Suppressor macrophage treated with lipopolysaccharide for 1 hour (primary cell): ENCODE measurements at regions not wholly inside any gene's neighbourhood (a gene's known extent, or its start where the extent isn't known, plus 50 kb on each side); places are given as distances from the start of the nearest gene placed in this dataset.
A peak's percentile ranks its signal among the peaks of the same experiment; 100 is the strongest.

ENCODE experiments used
- DNase-seq, 3 donors: peaks; one replicate each; pipeline ENCODE4 v3.0.0-alpha.2; 2020 to 2022

DNA sequence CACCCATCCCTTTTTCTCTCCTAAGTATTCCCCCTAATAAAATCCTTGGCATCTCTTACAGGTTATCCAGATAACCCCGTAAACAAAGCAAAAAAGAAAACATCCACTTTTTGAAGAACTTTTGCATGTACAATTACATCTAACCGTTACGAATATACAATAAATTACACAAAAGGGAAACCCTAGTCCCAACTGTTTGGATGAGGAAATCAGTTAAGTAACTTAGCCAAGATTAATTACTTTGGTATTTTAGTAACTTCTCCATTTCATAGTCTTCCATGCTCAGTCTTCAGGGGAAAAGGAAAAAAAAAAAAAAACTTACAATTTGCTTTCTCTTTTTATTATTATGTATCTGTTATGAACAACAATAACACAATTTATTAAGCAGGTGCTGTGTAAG is 212.9 kb downstream of the ACTL7B start:
- DNase-seq: peak in 2 of 3 donors; percentile 55 to 67

DNA sequence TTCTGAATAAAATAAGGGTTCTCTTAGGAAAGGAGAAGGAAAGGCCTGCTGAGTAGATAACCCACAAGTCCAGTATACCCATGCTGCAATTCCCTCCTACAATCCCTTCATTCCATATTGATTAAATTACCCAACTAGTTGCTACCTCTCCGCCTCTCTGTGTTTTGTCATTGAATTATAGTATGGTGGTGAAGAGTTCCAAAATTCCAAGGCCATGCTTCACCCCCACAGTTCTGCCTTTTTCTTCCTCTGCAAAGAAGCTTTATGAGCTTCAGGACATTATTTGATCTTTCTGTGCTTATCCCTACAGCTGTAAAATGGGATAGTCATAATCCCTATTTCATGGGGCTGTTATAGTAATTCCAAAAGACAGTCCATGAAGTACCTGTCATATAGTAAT is 215.6 kb downstream of the ACTL7B start:
- peak in 1 of 3 donors; percentile 12 for DNase-seq

DNA sequence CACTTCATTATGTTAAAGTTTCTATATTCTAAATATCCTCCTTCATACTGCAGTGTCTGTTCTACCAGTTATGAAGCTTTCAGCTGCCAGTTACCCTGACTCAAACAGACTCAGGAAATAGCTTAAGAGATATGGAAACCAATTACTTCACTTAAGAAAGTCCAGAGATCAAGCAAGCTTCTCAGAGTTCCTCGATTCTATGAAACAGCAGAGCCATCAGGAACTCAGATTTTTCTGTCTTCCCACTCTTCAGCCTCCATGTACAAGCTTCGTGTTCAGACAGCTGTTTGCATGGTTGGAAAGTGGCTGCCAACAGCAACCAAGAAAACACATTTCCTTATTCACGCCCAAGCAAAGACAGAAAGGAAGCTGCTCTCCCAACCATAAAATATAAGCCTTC is 216.1 kb downstream of the ACTL7B start:
- DNase-seq: peak; percentile 77 to 94 (median 90)

DNA sequence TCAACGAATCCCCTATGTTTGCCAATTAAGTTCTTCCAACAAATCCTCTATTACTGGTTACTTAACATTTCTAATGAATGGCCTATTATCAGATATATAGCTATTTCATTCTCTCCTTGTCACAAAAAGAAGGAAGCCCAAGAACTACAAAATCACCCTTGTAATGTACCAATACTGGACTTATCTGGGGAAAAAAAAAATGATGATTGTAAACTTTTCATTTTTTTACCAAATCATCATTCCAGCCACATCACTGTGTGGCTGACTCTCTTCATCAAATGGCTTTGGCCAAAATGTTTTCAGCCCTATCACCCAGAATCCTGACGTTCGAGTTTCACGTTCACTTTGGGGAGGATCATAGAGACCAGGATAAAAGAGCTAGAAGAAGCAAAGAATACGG is 216.7 kb downstream of the ACTL7B start:
- DNase-seq: peak; percentile 38 to 81 (median 65)

DNA sequence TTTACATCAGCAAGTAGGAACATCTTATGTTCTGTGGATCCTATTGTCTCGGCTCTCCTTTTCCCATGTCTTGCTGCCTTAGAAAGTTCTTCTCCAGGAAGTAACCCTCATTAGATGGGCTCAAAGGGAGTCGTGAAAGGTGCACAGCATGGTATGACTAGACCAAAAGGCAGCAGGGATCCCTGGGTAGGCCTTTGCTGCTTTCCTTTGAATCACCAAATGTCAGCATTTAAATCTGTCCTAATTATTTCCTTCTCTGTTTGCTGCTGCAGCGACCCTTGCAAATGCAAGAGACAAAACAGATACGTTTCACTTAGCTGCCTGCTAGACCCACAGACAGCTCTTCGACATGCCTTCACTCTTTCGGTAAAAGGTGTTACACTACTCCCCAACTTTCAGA is 218.4 kb downstream of the ACTL7B start:
- DNase-seq: no peak

DNA sequence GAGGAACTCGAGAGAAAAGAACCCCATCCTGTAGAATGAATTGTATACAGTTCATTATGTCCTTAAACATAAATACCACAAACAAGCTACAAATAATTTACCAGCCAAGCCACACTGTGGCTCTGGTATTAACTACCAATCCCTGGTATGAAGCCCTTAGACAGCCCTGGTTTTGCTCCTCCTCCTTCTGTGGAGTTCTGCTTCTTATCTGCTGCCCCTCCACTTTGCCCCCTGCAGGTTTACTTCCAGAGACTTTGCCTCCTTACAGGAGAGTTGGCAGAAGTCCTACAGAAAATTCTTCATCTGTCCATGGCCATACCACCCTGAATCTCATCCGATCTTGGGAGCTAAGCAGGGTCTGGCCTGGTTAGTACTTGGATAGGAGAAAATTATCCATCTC is 219.8 kb downstream of the ACTL7B start:
- no peak for DNase-seq

DNA sequence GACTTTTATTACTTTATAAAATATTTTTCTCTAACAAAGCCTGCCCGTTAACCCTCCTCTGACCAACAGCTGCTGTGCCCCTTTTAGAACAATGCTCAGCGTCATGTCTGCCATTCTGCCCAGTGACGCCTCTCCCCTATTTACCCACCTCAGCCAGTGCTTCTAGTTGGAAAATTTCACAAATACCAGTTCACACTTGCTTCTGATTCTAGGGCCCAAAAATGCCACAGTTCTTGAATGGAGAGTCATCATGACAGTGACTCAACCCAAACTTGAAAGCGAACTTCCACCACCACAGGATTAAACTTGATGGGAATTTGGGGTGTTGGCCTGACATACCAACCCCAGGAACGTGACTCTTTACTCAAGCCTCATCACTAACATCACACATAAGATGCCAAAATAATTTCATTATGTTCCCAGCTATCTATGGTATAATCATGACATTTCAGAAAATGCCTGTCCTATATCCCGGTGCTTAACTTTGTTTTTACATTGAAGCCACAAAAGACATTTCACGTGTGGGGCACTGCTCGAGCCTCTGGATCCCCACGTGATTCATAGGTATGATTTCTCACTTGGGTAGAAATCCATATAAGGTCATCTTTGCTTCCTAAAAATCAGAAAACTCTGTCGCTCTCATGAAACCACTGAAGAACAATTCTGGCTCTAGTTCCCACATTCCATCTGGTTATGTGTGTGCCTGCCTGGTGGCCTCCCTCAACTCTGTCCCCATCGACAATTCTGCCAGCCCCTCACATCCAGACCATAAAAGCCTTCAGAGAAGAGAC is 220.9 kb downstream of the ACTL7B start:
- DNase-seq: peak; percentile 21 to 65 (median 53)

DNA sequence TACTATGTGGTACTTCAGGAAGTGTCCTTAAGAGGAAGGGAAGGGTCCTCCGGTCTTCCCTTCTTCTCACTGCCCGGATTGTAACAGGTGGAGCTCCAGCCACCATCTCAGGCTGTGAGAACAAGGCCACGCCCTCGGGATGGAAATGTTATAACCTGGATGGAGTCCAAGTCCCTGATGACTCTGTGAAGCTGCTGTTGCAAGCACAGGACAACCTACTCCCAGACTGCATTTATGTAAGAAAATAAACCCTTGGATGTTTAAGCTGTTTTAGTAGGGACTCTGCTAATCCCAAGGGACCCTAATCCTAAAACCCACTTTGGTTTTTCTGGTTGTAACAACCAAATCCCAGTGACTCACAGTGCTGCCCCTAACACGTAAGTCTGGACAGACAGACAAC is 221.6 kb downstream of the ACTL7B start:
- DNase-seq: no peak

DNA sequence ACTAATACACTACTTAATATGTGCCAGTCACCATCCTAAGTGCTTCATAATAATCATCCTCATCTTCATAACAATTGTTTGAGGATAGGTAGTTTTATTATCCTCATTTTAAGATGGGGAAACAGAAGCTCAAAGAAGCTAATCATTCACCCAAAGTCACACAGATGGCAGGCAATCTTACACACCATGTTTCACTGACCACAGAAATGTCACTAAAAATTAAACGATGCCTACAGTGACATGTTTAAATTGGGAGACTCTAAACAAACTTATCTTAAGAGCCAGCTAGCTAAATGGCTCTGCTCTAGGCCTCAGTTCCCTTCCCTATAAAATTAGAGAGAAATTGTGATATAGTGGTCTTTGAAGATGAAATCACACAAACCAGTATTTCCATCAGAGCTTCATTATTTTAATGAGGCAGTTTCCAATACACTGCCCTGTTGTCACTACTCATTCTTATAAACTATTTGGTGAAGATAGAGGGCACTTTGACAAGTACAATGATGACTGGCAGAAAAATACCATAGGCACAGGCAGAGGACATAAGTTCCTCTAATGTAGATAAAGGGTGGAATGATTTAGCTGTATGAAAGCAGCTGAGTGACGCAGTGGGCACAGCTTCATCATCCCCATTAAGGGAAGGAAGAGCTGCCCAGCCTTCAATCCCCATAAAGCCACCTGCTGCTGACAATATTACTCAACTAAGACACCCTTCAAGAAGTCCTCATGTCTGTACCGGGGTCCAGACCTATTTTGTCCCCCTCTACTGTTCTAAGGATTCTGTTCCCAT is 224.1 kb downstream of the ACTL7B start:
- DNase-seq: peak; percentile 65 to 68 (median 66)

DNA sequence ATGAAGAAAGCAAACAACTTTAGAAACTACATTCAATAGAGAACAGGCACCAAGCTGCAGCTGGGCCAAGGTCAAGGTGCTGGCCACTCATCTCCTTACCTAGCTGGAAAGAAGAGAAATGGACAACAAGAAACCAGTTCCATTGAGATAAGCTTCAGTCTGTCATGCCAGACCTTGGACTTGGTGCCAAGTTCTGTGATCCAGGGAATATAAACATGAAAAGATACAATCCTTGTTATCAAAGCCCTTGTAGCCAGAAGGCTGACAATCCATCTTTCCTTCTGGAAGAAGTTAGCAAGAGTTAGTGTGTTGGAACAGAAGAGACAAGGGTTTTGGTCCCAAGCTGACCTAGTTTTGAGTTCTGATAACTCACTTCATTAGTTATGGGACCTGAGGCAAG is 227.5 kb downstream of the ACTL7B start:
- no peak for DNase-seq

DNA sequence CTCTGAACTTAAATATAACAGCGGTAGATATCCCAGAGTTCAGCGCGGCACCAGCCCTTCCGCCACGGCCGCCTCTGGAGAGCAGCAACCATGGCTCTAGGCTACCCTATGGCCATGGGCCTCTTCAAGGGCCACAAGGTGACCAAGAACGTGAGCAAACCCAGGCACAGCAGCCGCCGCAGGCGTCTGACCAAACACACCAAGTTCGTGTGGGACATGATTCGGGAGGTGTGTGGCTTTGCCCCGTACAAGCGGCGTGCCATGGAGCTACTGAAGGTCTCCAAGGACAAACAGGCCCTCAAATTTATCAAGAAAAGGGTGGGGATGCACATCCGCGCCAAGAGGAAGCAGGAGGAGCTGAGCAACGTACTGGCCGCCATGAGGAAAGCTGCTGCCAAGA is 229.0 kb downstream of the ACTL7B start:
- DNase-seq: no peak

DNA sequence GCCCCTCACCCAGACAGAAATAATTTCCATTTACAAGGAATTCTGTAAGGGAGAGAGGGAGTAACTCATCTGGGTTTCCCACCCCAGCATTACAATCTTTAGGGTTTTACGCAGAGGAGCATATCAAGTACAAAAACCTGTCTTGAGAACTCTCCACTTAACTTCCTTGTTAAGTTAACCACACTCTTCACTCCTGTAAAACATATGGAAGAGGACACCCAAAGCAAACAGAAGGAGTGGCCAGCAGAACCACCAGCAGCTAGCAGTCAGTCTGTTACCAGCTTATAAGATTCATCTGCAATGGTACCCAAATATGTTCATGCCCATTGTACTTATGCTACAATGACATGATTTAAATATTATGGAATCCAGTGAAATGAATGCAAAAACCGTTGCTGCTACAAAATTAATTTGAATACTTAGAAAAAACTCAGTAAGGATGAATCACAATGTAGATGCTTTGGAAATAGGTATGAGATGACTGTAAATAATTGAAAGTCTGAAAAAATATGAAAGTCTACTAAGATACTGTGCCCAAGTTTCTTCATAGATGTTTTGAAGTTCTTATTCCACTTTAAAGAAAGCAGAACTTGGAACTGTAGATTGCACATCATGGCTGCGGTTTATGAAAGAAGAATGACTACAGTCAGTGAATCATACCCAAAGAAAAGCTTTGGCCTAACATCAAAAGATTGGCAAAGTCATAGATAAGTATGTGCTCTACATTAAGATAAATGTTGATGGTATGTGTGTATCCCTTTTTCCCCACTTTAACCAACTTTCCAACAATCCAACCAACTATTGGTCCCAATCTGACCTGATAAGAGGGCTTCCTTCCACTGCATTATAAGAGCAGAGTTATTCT is 233.6 kb downstream of the ACTL7B start:
- peak; percentile 72 to 94 (median 92) for DNase-seq

DNA sequence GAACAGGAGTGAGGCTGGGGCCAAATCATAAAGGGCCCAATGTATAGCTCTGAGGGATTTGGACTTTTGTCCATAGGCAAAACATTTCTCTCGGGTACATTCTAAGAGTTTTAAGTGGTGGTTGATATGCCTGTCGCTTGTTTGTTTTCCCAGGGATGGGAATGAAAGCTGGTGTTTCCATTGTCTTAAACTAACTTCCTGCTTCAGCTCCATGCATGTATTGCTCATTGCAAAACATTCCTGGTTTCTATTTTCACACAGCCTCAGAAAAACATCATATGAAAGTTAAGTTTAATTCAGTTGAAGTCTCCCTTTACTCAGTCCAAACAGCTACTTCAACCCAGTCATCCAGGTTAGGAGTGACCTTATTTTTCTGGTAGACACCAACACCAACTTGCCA is 235.0 kb downstream of the ACTL7B start:
- DNase-seq: peak in 2 of 3 donors; percentile 29 to 34

DNA sequence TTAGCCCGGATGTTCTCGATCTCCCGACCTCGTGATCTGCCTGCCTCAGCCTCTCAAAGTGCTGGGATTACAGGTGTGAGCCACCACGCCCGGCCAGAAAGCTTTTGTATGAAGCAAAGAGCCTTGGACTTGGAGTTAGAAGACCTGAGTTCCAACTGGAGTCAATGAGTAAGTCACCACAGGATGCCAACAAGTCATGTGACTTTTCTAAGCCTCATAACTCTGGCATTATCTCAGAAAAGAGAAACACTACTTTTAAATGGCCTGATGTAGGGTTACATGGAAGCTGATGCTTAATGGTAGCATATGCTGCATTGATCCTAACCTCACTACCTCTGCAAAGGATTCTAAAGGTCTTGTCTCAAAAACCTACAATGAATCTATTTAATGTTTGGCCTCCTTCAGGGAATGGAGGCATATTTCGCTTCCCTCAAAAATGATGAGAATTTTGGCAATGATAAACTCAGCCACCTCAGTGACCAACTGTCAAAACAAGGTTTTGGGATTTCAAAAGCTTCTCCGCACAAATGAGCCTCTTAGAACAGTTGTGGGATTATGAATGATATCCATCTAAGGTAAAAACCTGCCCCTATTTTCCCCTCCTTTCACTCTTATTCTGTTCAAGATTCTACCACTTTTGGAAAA is 236.8 kb downstream of the ACTL7B start:
- no peak for DNase-seq

DNA sequence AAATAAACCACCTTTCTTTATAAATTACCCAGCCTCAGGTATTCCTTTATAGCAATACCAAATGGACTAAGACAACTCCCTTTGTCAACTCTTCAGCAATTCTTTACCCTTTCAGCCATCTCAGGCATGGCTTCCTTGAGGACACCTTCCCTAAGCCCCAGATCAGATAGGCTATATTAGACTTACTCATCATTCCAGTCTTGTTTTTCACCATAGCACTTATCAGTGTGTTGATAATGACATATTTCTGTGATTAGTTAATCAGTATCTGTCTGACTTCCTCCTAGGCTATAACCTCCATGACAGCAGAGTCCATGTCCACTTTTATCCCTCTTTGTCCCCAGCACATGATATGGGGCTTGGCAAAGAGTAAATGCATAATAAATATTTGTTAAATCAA is 238.1 kb downstream of the ACTL7B start:
- no peak for DNase-seq

DNA sequence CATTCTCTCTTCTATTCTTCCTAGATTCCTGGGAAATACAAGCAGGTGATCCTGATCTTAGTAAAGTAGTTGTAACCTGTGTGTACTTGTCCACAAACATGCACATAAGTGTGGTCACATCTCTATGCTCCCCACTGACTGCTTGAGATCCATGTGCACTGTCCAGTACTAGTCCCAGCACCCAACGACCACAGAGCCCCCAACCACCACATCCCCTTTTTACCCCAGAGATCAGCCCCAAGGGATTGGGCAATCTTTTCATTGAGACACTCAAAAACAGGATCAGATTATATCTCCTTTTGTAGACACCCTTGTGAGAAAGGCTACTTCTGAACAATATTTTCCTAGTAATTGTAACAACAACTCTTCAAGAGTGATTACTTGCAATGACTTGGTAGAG is 240.6 kb downstream of the ACTL7B start:
- DNase-seq: no peak

DNA sequence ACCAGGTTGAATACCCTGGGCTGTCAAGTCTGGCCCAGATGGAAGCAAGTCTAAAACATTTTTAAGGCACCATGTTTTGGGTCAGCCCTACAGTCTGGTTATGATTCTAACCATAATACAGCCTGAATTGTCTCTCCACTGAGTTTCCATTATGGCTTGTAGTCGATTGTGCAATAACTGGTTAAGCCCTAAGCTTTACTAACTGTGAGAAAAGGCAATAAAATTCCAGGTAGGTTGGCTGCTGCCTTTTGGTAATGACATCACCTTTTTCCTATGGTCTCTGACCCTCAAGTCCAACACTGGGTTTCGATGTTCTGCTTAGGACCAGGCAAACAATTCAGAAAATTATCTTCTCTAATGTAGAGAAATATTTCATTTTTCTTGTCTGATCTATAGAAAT is 243.3 kb downstream of the ACTL7B start:
- no peak for DNase-seq

DNA sequence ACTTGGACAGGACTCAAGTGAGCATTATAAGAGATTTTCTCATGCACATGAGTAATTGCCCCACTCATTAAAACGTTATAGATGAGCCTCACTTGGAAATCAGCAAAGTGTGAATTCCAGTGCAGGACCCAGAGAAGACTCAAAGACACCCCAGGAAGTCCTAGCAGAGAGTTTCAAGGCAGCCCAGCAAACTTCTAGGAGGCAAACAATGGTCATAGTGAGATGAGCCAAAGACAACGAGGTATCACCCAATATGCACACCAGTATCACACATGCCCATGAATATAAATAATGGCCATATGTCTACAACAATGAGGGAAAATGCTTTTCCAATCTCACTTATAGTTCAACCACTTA is 245.9 kb downstream of the ACTL7B start:
- no peak for DNase-seq

DNA sequence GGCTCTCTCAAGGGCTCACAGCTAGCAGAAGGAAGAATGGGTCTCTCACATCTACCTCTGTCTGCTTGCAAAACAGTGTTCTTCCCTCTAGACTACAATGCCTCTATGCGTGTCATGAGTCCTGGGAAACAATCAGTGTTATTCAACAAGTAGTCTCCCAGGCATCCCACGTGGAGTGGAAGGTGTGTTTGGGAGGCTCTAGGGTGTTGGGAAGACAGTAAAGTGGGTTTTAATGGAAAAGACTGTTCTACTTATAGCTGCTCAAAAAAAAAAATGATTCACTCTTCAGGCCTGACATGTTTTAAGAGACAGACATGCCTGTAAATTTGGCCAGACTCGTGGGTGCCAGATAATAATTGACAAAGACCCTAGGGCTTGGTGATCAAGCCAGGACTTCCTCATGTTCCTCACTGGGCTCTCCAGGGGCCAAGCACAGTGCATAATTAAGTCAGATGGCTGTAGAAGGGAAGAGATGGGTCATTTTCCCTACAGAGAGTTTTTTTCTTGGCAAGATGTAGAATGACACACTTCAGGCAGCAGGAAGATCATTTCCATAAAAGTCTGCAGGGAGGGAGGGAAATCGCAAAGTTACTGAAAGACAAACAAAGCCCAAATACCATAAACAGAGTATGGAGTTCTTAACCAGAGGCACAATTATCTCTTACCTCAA is 246.4 kb downstream of the ACTL7B start:
- no peak for DNase-seq

DNA sequence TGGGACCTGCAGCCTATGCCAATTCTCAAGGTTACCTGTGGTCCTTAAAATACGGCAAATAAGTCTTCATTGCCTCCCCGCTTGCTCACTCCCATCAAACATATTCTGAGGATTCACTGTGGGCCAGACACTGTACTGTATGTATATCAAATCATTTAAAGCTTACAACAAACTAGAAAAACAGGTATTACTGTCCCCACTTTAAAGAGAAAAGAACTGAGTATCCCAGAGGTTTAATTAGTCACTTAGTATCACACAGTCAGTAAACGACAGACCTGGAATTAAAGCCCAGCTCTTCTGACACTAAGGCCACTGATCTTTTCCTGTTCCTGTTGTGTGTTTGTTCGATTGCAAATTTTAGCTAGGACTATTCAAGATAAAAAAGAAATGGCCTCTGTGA is 248.2 kb downstream of the ACTL7B start:
- DNase-seq: no peak

DNA sequence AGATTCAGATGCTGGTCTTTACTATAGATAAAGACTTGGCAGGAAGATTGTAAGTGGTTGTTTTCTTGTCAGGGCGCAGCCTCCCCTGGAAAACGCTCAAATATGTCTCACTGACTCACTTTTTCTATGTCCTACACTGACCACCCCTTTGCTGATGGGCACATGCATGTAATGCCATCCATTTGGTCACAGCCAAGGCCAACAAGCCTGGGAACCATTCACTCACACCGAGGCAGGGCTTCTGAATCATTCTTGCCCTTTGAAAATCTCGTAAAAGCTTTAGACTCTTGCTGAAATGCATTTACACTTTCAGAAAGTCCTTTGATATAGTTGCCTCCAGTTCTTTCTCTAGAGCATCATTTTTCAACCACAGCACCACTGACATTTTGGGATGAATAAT is 249.4 kb downstream of the ACTL7B start:
- DNase-seq: no peak

DNA sequence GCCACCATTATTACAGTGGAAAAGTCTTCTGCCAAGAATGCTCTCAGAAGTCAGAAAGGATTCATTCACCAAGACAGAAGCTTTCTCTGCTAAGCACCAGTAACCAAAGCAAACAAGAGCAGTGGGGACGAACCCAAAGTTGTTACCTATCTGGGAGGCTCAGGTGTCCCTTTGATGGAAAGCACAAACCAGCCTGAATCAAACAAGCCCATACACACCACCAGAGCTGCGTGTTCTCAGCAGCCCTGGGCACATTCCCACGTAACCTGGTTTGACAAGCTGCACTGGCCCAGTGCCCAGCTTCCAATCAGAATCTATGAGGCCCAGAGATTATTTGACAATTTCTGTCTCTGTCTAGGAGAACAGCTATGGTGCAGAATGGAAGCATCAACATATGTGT is 252.6 kb downstream of the ACTL7B start:
- no peak for DNase-seq
